Natural killer cell treated with Interleukin-12 subunit alpha and Interleukin-12 subunit beta and Interleukin-15 and Interleukin-18, amount 100 ng/mL, for 72 hours (primary cell): ENCODE measurements at regions not wholly inside any gene's neighbourhood (a gene's known extent, or its start where the extent isn't known, plus 50 kb on each side); places are given as distances from the start of the nearest gene placed in this dataset.

ENCODE experiments used
- ATAC-seq, 2 donors: fragments of 150-1000 bp; cut with Tn5 transposase in 1 of 2; sonication (Bioruptor Pico), chemical (Tn5 transposase) in 1 of 2; 2 replicates each; pipeline ENCODE4 v1.10.0; 2021
- DNase-seq: peaks from one replicate; pipeline ENCODE4 v3.0.0; 2022; ENCODE audit warnings: low spot score
- H3K27ac Mint-ChIP-seq, 2 donors: 1 replicate in 1 of 2; 2 replicates in 1 of 2; pipeline ENCODE4 v1.8.0; 2022; ENCODE audit warnings: mixed read lengths in 2 of 2, mild to moderate bottlenecking in 1 of 2, moderate library complexity in 1 of 2
- H3K27me3 Mint-ChIP-seq, 2 donors: 1 replicate in 1 of 2; 2 replicates in 1 of 2; pipeline ENCODE4 v1.8.0; 2022; ENCODE audit warnings: mixed read lengths in 2 of 2
- H3K36me3 Mint-ChIP-seq: one replicate; pipeline ENCODE4 v1.8.0; 2022; ENCODE audit warnings: mixed read lengths
- H3K4me1 Mint-ChIP-seq, 2 donors: 1 replicate in 1 of 2; 2 replicates in 1 of 2; pipeline ENCODE4 v1.8.0; 2022; ENCODE audit warnings: low read depth in 2 of 2, mixed read lengths in 2 of 2, mild to moderate bottlenecking in 1 of 2
- H3K4me3 Mint-ChIP-seq: one replicate; pipeline ENCODE4 v1.8.0; 2022; ENCODE audit warnings: mixed read lengths
- H3K9me3 Mint-ChIP-seq: 2 replicates; pipeline ENCODE4 v1.8.0; 2022; ENCODE audit warnings: mixed read lengths

DNA sequence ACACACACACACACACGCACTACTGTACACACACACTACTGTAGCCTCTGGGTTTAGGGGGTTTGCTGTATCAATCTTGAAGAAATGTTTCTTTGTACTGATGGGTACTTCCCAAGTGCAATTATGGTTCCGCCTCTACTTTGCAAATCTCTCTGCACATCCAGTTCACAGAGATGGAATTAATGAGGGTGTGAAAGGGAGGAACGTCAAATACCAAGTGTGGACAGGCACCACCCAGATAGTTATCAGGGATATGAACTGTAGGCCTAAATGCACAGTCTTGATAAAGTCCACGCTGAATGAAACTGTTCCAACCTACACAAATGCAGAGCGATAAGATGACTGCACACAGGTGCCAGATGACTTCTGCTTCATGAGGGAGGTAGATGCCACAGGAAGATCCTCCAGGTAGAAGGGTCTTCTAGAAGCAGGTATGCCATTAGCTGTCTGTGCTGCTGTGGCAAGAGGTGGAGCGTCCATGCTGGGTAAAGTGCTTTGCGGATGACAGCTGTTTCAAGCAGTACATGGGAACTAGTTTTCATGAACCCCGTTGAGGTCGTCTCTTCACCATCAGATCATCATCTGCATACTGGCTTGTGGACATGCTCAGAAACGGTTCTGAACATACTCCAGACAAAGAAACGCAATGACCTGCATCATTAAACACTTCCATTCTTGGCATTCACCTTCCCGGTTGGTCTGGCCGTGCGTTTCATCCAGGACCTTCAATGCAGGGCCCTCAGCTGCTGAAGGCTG lies 314.3 kb upstream of the RTL1 start:
- peak; percentile 25 for DNase-seq
- no peak overlapping the region for H3K27ac Mint-ChIP-seq
- no peak for ATAC-seq
- no peaks in the 10 kb centered on the region for H3K4me1 Mint-ChIP-seq
- no peak overlapping the region for H3K4me3 Mint-ChIP-seq
- no peaks in the 10 kb centered on the region for H3K9me3 Mint-ChIP-seq
- H3K36me3 Mint-ChIP-seq, result peaks cover 4% of the 10 kb centered on the region
- H3K27me3 Mint-ChIP-seq, result peaks cover 3 to 4% of the 10 kb centered on the region in 2 donors

DNA sequence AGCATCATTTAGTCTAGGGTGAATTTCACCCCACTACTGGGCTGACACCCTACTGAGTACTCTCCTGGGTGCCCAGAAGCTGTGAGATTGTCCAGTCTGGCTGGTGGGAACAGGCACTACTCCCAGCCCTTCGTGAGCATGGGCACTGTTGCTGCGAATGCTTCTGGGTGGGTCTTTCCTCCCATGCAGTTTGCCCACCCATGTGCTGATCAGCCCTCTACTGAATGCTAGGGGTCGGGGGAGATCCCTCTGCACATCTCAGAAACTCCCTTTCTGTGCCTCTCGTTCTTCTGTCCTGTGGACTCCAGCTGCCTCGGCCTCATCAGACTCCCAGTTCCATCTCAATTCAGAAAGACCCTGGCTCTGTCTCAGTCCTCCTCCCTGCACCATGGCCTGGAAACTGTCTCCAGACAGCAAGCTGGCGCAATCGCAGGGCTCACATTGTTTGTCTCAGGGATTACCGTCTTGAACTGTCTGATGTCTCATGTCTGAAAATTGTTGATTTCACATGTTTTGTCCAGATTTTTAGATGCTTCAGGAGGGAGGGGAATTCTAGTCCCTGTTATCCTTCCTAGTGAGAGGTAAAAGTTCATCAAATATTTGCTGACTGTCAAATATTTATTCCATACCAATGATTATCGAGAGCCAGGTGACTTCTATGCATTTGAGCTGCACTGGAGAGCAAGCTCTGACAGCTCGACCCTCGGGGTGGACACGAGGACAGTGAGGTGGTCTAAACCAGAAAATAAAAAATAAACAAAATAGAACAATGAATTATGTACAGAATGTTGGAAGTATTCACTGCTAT lies 316.6 kb upstream of the RTL1 start:
- Mint-ChIP-seq H3K4me3 (no peak overlapping the region), H3K9me3 (no peaks in the 10 kb centered on the region), H3K4me1 (no peaks in the 10 kb centered on the region), H3K36me3 (peaks cover 2% of the 10 kb centered on the region), H3K27me3 (peaks cover 3 to 8% of the 10 kb centered on the region in 2 donors), H3K27ac (no peak overlapping the region)
- ATAC-seq (no peak), DNase-seq (peak; percentile 52)

DNA sequence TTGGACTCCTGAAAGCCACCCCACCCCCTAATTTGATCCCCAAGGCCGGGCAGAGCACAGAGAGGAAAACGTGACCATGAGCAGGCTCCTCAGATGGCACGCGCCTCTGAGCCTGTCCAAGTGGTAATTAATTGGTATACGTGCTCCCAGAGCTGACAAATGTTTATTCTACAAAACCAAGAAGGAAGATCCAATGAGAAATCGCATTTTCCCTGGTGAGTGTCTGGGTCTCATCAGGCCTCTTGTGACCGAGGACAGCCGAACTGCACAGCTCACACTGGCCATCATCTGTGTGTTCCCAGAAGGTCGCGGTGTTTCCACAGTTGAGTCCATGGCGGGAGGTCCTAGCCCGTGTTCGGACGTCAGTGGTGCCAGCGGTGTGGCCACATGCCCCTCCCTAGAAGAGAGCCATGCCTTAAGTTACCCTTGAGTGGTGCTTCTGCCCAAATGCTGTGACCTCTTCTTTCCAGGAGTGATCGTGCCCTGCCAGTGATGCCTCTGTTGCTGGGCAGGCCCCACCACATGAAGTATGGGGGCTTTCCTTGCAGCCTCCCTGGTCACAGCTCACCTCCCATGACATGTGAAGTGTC lies 317.5 kb upstream of the RTL1 start:
- ATAC-seq, result no peak
- peaks cover 3 to 8% of the 10 kb centered on the region in 2 donors for H3K27me3 Mint-ChIP-seq
- H3K27ac Mint-ChIP-seq, result no peak overlapping the region
- H3K4me1 Mint-ChIP-seq, result no peaks in the 10 kb centered on the region
- no peaks in the 10 kb centered on the region for H3K36me3 Mint-ChIP-seq
- peak; percentile 22 for DNase-seq
- H3K4me3 Mint-ChIP-seq, result no peak overlapping the region
- no peaks in the 10 kb centered on the region for H3K9me3 Mint-ChIP-seq

DNA sequence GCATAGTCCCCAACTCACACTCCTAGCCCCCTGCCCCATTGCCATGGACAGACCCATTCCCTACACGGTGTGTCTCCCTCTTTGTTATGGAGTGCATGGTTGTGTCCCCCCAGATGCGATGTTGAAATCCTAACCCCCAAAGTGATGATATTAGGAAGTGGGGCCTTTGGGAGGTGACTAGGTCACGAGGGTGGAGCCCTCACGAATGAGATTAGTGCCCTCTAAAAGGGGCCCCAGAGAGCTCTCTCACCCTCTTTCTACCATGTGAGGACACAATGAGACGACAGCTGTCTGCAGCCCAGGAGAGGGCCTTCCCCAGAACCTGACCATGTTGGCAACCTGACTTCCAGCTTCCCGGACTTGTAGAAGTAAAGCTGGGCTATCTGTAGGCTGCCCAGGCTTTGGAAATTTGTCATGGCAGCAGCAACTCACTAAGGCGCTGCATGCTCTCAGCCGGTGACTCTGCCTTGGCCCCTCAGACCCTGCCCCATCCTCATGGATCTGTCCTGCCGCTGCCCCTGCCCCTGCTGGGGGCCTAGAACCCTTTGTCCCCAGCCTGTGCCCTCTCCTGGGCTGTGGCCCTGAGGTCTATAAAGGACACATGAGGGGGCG lies 318.1 kb upstream of the RTL1 start:
- Mint-ChIP-seq H3K36me3 (no peaks in the 10 kb centered on the region), H3K27ac (no peak overlapping the region), H3K9me3 (no peaks in the 10 kb centered on the region), H3K4me1 (no peaks in the 10 kb centered on the region), H3K27me3 (peaks cover 3 to 8% of the 10 kb centered on the region in 2 donors), H3K4me3 (no peak overlapping the region)
- ATAC-seq, result no peak
- peak; percentile 47 for DNase-seq

DNA sequence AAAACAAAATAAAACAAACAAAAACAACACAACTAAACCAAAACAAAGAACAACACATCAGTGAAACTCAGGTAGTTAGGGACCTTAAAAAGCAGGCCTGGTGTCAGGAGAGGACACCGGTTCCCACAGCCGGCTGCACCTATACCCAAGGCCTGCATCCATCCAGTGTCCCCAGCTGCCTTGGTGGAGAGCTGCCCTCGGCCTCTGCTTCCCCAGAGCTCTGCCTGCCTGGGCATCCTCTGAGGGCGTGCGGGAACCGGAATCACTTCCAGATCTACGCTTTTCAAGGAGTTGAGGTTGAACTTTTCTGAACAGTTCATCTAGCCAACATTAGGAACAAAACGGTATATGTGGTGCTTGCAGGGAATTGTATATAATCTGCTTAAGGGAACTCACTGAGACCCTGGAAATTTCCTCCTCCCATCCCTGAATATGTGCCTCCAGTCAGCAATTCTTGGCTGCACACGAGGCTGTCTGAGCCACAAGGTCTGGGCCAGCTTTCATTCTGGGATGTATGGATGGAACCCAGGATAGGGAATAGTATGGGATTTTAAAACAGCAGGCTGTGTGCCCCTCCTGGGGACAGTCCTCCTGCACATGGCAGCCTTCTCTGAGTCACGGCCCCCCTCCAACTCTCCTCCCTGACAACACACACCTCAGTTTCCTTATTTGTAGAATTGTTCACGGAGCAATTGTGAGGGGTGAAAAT lies 319.0 kb upstream of the RTL1 start:
- Mint-ChIP-seq H3K36me3 (no peaks in the 10 kb centered on the region), H3K9me3 (no peaks in the 10 kb centered on the region), H3K27ac (no peak overlapping the region), H3K27me3 (peaks cover 3 to 8% of the 10 kb centered on the region in 2 donors), H3K4me1 (no peaks in the 10 kb centered on the region), H3K4me3 (no peak overlapping the region)
- ATAC-seq (no peak), DNase-seq (peak; percentile 56)

DNA sequence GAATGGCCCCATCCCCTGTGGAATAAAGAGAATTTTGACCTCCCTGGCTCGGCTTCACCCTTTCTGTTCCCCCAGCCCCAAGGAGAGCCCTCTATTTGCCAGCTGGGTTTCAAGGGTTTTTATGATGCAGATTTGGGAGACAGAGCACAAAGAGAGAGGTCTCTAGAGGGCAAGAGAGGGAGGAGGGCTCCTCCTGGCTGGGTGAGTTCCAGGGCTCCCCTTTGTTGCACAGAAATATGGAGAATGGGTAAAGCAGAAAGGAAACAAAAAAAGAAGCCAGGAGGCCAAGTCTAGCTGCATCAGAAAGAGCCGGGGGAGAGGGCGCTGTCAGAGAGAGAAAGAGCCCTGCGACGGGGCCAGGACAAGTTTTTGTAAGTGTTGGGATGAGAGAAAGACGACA lies 319.6 kb upstream of the RTL1 start:
- DNase-seq, result no peak
- no peak for ATAC-seq
- Mint-ChIP-seq H3K36me3 (no peaks in the 10 kb centered on the region), H3K4me3 (no peak overlapping the region), H3K27ac (no peak overlapping the region), H3K4me1 (no peaks in the 10 kb centered on the region), H3K9me3 (no peaks in the 10 kb centered on the region), H3K27me3 (peaks cover 3 to 8% of the 10 kb centered on the region in 2 donors)

DNA sequence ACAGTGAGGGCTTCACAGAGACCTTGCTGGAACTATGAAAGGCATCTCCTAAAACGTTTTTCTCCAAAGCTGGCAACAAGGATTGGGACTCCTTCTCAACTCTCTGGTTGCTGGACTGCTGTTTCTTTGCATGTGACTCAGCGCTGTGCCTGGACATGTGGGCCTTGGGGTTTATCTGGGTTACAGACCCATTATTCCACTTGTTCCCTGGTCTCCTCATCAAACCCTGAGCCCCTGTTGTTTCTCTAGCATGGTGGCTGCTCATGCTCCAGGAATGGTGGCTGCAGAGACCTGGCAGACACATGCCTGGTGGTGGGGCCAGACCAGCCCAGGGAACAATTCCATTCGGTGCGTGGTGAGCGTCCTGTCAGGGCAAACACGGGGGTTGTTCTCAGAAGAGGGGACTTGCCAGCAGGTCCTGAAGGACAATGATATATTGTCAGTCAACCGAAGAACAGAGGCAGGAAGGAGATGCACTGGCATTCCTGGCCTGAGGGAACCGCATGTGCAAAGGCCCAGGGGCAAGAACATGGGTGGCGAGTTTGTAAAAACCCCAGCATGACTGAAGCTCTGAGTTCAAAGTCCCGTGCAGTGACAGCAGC lies 320.1 kb upstream of the RTL1 start:
- H3K27ac Mint-ChIP-seq, result no peak overlapping the region
- ATAC-seq, result no peak
- no peaks in the 10 kb centered on the region for H3K4me1 Mint-ChIP-seq
- H3K9me3 Mint-ChIP-seq, result no peaks in the 10 kb centered on the region
- H3K4me3 Mint-ChIP-seq, result no peak overlapping the region
- peaks cover 3 to 8% of the 10 kb centered on the region in 2 donors for H3K27me3 Mint-ChIP-seq
- DNase-seq, result peak; percentile 39
- no peaks in the 10 kb centered on the region for H3K36me3 Mint-ChIP-seq

DNA sequence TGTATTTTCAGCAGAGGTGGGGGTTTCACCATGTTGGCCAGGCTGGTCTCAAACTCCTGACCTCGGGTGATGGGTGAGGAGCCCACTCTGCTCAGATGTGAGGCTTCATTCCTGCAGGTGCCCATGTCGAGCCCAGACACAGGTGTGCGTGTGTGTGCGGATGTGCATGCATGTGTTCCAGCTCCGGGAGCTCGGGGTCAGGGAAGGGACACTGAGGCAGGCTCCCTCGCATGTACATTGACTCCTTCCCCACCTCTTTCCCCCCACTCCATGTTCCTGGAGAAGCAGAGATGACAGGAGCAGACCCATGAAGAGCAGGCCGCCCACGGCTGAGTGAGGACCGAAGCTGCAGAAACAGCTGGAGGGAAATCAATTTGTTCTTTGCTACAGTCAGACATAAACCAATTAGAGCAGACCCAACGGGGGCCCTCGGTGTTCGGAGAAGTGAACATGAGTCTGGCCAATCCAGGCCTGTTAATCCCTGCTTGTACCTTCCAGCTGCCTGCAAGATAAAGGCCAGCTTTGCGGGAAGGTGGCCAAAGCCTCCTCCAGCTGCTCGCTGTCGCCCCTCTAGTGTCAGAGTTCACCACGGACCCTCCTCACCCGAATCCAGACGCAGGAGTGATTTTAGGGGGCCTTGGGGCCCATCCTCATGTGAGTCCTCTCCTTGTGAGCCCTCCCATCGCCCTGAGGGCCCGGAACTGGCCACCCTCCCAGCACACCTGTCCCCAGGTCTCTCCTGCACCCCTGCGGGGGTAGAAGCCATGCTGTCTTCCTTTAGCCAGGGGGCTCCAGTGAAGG lies 321.0 kb upstream of the RTL1 start:
- DNase-seq (peak; percentile 39), ATAC-seq (no peak)
- H3K27me3 Mint-ChIP-seq, result peaks cover 3 to 8% of the 10 kb centered on the region in 2 donors
- no peaks in the 10 kb centered on the region for H3K4me1 Mint-ChIP-seq
- no peaks in the 10 kb centered on the region for H3K9me3 Mint-ChIP-seq
- no peaks in the 10 kb centered on the region for H3K36me3 Mint-ChIP-seq
- H3K4me3 Mint-ChIP-seq, result no peak overlapping the region
- H3K27ac Mint-ChIP-seq, result no peak overlapping the region

DNA sequence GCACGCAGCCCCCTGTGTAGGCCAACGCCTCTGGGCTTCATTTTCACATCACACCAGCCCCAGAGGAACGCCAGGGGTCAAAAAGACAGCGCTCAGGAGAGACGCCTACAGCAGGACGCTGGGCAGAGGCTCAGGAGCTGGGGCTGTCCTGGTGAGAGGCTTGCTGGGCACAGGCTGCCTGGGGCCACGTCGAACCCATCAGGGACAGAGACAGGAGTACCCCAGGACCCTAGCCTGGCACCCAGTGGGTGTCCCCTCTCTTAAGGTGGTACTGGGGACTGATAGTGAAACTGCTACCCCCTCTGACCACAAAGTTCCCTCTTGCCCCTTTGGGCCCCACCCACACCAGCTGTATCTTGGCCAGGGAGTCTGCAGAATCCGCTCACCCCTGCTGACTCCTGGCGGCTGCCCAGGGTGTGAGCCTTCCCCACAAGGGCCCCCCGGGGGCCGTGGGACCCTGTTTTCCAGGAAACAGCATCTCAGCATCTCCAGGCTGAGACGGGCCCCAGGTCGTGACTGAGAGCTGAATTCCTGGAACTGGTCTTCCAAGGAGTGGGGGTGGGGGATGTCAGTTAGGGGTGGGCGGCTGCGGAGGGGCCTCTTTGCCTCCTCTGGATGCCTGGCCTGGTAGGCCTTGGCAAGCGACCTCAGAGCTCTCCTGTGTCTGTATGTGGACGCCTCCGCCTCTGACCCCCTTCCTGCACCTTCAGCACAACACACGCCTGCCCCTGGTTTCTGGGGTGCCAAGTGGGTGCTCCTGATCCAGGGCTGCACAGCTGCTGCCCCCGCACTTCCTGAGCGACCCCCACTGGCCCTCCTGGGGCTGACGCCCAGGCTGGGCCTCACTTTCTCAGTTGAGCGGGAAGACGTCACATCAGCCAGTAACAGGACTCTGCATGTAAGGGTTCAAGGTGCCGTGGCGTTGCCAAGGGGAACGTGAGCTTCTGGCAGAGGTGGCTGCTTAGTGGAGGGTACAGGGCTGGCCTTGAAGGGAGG lies 321.9 kb upstream of the RTL1 start:
- ATAC-seq (no peak), DNase-seq (peak; percentile 35)
- H3K4me3 Mint-ChIP-seq, result no peak overlapping the region
- no peaks in the 10 kb centered on the region for H3K36me3 Mint-ChIP-seq
- H3K9me3 Mint-ChIP-seq, result no peaks in the 10 kb centered on the region
- peaks cover 0 to 8% of the 10 kb centered on the region in 2 donors for H3K27me3 Mint-ChIP-seq
- no peak overlapping the region for H3K27ac Mint-ChIP-seq
- no peaks in the 10 kb centered on the region for H3K4me1 Mint-ChIP-seq

DNA sequence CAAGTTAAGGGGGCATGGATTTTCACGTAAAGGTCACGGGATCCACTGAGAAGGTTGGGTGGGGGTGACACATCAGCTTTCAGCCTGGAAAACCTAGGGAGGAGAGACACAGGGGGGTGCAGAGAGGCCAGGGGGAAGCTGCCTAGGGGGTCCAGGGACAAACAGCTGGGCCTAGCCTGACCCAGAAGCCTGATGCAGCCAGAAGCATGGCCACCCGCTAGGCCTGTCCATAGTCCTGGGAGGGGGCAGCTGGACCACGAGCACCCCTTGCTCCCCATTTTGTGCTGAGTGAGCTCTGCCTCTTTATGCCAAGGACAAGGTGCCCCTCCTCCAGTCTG lies 322.7 kb upstream of the RTL1 start:
- Mint-ChIP-seq H3K27ac (no peak overlapping the region), H3K27me3 (peaks cover 0 to 8% of the 10 kb centered on the region in 2 donors), H3K36me3 (no peaks in the 10 kb centered on the region), H3K4me1 (no peaks in the 10 kb centered on the region), H3K9me3 (no peaks in the 10 kb centered on the region), H3K4me3 (no peak overlapping the region)
- ATAC-seq, result no peak
- DNase-seq, result peak; percentile 59

DNA sequence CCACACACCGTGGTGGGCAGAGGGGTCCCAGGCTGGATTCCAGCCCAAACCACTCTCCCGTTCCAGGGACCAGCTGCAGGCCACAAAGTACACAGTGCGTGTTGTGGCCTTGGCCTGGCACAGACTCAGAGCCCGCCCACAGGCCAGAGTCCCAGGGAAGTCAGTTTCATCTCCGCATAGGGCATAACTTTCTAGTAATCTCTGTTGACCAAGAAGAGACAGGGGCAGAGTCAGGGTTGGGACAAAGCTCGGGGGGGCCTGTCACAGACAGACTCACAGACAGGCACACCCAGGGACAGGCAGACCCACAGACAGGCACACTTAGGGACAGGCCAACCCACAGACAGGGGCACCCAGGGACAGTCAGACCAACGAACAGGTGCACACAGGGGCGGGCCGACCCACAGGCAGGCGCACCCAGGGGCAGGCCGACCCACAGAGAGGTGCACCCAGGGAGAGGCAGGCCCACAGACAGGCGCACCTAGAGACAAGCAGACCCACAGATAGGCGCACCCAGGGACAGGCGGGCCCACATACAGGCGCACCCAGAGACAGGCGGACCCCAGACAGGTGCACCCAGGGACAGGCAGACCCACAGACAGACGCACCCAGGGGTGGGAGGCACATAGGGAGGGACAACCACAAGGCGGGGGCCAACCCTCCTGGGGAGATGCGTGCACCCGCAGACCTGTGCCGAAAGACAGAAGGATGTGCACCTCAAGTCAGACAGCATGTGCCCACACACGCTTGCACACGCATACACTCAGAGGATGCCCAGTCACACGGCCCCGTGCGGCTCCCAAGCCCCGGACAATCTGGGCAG lies 323.3 kb upstream of the RTL1 start:
- no peaks in the 10 kb centered on the region for H3K36me3 Mint-ChIP-seq
- peaks cover 0 to 8% of the 10 kb centered on the region in 2 donors for H3K27me3 Mint-ChIP-seq
- H3K4me1 Mint-ChIP-seq, result no peaks in the 10 kb centered on the region
- ATAC-seq (peak; percentile 7 to 17), DNase-seq (peak; percentile 58)
- H3K9me3 Mint-ChIP-seq, result no peaks in the 10 kb centered on the region
- H3K4me3 Mint-ChIP-seq, result no peak overlapping the region
- H3K27ac Mint-ChIP-seq, result no peak overlapping the region
